COLO829 (cell line): ENCODE measurements at regions not wholly inside any gene's neighbourhood (a gene's known extent, or its start where the extent isn't known, plus 50 kb on each side); places are given as distances from the start of the nearest gene placed in this dataset.
A peak's percentile ranks its signal among the peaks of the same experiment; 100 is the strongest.

Experiments
- DNase-seq: peaks from one replicate; pipeline ENCODE4 v3.0.0; 2012; ENCODE audit warnings: low spot score

DNA sequence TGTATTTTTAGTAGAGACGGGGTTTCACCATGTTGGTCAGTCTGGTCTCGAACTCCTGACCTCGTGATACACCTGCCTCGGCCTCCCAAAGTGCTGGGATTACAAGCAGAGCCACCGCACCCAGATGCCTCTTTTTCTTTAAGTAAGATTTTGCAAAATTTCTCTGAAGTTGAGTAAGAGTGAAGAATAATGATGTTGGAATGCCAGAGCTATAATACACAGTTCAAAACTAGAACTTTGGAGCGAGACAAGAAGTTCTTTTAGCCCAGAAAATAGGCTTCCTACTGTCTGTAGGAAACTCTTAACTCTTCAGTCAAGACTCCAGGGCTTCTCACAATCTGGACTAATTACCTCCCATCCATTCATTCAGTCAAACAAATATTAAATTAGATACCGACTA, 51.4 kb downstream of the MARCHF4 start:
- DNase-seq, result no peak

DNA sequence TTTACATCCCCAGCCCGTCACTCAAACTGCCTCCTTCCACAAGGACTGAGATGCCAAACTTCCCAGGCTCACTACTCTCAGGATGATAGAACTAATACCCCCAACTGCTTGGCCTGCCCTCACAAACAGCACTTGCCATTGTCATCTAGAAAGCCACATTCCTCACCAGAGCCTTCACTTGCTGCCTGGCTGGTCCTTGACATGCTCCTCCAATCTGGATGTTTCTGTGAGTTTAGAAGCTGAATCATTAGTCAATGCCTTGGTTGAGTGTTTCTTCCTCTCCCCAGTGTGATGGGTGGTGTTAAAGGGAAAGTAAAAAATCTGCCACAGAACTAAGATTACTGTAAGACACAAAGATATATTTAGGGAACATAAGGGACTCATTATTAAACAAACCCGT, 52.5 kb downstream of the MARCHF4 start:
- DNase-seq, result no peak

DNA sequence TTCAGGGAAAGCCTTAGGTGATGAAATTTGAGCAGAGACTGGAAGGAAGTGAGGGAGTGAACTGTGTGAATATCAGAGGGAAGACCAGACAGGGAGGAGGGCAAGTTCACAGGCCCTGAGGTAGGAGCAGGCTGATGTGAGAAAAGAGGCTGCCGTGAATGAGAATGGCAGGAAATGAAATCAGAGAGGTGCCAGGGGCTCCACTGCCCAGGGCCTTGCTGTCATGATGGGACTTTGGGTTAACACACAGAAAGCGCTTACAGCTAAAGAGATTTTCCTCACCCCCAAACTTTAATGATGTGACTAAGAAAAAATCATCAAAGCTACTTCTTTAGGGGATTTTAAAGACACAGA, 53.8 kb downstream of the MARCHF4 start:
- DNase-seq, result no peak

DNA sequence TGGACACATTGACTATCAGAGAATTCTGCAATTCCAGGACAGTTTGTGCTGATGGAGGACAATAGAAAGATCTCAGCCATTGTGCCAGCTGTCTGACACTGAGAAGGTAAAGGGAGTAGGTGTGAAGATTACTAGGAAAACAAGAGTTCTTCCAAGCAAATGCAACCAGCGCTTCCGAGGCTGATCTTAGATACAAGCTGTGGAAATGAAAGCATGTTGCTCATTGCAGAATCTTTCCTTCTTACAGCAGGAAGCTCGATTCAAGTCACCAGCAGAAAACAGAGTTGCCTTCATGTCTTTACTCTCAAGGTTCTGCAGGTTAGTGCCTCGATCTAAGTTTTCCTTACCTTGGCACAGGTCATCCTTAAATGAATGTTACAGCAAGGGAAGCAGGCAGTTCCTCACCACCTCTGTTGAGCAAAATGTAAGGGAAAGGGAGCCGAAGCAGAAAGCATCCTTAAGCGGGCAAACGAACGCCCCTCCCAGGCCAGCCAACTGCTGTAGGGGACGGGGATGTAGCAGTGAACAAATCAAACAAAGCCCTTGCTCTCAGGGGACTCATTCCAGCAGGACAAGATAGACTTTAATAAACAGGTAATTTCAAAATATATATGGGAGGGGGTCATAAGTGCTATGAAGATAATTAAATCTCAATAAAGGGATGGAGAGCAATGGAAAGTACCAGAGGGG, 54.3 kb downstream of the MARCHF4 start:
- no peak for DNase-seq

DNA sequence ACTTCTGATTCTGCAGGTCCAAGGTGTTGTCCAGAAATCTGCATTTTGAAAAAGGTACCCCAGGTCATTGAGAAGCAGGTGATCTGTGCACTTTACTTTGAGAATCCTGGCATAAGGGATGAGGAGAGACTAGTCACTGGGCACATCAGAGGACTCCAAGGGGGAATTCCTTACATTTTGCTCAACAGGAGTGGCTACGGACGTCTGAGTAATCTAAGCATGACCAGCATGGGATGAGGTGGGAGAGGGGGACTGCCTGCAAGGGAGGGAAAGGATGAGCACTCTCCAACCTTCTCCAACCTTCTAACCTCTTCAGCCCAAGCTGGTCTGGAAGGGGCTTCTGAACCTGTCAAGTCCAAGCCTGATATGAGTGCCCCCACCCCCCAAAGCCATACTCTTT, 55.5 kb downstream of the MARCHF4 start:
- no peak for DNase-seq

DNA sequence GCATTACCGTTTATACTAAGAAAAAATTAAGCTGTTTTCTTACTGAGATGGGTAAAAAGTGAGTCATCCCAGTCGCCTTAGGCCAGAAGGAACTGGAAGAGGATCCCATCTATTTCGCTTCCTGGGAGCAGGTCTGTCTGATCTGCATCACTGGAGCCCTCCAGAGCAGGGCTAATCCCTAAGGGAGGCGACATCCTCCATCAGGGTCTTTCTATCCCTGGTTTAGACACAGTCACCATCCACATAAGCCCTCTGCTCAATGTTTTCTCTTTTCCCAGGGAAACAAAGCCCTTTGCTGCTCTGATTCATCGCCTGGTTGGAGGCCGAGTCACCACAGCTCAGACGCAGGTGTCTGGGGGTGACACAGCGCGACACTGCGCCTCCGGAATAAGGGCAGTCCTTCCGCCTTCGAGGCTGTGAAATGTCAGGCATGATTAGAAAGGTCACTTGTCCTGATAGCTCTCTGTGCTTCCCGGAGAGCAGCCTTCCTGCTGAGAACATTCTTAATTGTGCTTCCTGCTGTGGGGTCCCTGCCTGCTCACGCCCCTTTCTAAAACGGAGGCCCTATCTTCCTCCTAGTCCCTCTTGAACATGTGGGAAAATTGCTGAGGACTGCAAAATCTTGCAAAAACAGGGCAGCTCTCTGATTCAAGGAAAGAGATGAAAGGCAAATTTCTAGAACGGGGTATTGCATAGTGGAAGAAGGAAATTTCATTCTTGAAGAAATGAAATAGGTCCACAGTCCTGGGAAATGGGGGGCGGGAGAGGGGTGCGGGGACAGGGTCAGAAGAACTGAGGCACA, 56.3 kb downstream of the MARCHF4 start:
- peak; percentile 78 for DNase-seq

DNA sequence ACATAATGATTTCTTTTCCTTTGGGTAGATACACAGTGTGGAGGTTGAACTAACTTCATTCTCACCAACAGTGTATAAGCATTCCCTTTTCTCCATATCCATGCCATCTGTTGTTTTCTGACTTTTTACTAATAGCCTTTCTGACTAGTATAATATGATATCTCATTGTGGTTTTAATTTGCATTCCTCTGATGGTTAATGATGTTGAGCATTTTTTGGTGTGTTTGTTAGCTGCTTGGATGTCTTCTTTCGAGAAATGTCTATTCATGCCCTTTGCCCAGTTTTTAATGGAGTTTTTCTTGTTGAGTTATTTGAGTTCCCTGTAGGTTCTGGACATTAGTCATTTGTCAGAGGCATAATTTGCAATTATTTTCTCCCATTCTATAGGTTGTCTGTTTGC, 59.8 kb downstream of the MARCHF4 start:
- DNase-seq, result no peak

DNA sequence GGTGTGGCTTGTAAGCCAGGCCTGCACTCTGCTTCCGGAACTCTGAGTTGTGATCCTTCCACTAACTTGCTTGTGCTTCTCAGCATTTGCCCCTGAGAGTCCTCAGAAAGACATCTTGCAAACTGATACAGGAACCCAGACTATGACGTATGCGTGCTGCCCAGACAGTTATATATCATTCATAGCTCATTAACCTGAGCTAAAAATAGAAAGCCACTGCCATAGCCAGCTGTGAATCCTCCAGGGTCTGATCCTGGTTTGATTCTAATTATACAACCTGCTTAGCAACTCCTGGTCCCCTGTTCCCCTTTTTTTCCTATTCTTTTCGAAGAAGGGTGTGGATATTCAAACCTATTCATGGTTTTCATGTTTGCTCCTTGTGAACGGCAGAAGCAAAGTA, 63.7 kb downstream of the MARCHF4 start:
- no peak for DNase-seq

DNA sequence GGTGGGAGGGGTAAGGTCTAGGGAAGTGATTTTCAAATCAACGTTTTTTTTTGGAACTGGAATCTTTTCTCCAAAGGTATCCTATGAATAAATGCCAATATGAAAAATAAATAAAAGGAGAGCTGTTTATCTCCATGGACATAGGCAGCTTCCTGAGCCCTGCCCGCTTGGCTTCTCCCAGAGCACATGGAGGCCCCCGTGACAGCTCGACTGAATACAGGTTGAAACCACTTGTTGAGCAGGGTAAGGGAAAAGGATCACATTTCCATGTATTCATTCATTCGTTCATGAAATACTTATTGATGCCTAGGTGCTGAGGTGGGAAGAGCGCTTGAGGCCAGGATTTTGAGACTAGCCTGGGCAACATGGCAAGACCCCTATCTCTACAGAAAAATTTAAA, 64.8 kb downstream of the MARCHF4 start:
- no peak for DNase-seq

DNA sequence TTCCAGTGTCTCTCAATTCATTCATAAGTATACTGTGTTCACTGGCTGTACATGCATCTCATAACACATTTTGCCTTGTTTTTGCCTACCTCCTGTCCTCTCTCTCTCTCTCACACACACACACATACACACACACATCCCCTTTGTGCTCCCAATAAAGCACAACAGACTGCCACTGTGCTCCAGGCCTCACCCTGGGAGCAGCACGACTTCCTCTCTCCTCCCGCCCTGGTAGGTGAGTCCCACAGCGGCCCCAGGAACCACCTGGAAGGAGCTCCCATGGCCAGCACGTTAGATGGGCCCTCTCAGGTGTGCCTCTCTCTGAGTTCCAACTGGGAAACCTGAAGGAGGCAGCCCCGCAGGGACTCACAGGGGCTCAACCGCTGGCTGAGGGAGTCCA, 65.4 kb downstream of the MARCHF4 start:
- DNase-seq, result no peak

DNA sequence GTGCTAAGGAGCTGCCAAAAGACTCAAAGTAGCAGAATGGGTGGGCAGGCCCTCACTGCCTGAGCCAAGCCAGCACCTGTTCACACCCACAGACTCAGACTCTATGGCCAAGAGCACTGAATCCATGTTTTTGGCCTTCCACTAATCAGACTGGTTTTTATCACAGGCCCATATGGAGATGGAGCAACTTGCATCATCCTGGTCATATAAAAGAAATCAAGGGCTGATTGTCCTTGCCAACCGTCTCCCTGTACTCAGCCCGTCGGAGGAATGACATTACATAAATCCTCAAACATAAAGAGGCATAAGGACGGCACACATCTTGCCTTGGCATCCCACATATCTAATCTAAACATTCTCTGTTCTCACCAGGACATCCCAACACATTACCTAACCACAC, 66.7 kb downstream of the MARCHF4 start:
- no peak for DNase-seq

DNA sequence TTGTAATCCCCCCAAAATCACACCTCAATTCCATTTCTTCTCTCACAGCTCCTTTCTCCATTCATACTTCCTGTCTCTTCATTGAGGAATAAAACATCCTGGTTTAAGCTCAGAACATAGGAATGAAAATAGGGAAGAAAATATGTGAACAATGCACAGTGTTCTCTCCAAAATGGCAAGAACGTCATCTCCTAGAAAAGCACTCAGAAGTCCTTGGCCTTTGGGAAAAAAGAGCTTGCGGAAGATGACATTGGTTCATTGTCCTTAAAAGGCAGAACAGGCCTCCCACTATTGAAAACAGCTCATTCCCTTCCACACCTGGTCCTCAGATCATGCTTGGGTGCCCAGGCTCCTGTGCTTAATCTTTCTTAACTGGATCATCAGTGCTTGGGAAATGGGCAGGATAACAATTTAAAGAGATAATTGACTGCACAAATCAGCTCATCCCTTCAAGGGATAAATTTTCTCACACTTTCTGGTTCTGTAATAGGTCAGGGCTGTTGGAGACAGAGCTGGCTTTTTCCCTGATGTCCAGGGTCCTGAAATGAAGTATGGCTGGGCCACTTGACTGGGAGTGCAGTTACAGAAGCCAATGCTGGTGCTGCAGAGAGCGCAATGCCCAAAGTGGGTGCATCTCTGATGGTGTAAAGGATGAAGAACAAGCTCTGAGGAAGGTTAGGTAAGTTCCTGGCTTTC, 69.2 kb downstream of the MARCHF4 start:
- DNase-seq, result no peak

DNA sequence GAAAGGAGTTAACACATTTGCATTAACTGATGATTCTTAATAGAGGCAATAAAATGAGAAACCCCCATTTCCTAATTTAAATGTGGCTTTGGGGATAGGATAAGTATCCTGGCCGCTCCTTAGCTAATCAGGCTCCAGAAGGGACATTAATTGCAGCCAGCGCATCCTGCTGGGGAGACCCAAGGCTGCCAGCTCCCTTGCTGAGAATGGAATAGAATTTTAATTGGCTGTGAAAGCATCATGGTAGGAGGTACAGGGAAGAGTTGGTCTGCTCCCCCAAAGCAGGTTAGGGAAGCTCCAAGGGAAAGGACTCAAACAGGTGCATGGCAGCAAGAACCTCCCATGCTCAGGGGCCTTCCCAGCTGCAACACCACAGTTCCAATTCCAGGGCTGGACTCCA, 71.4 kb downstream of the MARCHF4 start:
- no peak for DNase-seq

DNA sequence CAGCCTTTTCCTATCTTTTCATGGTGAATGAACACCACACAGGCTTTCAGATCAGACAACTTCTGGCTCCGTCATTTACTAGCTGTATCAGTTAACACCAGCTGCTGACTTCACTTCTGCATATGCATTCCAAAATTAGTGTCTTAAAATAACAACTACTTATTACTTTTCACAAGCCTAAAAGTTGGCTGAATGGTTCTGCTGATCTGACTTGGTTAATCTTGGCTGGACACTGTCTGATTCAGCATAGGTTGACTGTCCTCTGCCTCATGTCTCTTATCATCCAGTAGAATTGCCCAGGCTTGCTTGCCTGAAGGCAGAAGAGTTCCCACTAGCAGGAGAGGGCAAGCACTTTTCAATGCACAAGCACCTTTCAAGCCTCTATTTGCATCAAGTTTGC, 72.7 kb downstream of the MARCHF4 start:
- DNase-seq, result no peak

DNA sequence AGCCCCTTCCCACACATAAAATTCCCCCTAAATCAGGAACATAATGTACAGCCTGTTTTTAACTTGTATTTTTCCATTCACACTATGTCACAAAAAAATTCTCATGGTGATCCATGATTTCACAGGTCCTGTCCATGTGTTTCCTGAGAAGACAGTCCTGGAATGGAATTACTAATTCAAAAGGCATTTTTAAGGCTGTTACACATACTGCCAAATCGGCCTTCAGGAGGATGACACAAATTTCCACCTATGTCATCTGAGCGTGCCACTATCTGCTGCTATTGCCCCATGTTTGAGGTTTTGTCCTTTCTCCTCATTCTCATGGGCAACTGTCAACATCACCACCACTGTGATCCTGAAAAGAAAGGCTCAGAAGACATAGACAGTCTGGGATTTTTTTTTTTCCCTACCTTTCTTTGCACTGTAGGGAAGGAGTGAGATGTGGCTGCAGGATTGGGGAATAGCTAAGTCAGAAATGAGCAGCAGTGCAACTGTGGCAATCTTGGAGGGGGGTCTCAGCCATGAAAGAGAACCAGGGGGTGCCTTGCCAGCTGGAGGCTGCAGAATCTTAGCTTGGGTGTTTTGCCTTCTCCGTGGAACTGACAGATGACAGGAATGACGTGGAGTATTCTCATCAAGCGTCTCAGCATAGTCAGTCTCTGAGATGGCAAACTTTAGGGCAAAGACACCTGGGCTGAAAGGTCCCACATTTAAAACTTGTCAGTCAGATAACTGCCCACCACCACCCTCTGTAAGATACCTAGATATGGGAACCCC, 73.4 kb downstream of the MARCHF4 start:
- DNase-seq, result no peak

DNA sequence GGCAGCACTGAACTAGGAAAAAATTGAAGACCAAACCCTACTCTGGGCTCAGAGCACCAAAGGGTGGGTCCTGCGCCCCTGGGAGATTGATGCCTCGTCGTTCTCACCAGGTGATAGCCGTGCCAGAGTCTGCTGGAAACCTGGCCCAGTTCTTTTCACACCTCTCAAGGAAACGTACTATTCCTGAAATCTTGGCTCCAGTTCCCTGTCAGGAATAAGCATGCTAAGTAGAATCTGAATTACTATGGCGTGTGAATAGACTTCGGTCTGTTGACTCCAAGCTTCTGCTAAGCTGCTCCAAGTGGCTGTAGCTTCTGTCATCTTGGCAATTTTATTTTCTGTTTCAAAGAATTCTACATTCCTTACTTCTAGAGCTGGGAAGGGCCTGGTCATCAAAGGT, 75.4 kb downstream of the MARCHF4 start:
- DNase-seq, result no peak

DNA sequence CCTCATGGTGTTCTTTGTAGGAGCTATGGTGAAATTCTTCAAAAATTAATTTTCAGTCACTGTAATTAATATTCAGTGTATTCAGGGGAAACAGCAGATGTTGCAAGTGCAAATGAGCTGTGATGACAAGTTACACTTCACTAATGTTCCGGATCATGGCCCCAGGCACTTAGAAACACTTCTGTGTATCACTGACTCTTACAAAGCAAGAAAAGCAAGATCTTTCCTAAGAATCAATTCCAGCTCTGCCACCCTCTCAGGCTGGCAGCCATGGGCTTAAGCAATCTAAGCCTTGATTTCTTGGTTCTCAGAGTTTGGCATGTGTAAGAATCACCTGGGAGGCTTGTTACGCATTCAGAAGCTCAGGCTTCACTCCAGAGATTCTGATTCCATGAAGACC, 78.0 kb downstream of the MARCHF4 start:
- no peak for DNase-seq

DNA sequence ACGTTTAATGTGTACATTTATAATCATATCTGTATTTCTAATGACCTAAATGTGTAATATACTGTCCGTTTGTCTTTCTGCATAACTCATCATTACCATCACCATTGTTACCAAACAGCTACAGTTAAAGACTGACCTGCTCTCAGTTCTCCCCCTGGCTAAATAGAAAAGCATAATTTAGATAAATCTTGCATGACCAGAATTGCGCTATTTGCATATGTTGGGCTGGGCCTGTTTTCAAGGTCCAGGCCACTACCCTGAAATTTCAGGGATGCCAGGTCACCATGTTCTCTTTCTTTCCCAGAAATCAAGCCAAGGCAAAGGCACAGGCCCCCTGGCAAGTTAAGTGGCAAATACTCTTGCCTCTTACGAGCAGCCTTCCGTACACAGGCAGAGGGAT, 78.4 kb downstream of the MARCHF4 start:
- DNase-seq, result no peak

DNA sequence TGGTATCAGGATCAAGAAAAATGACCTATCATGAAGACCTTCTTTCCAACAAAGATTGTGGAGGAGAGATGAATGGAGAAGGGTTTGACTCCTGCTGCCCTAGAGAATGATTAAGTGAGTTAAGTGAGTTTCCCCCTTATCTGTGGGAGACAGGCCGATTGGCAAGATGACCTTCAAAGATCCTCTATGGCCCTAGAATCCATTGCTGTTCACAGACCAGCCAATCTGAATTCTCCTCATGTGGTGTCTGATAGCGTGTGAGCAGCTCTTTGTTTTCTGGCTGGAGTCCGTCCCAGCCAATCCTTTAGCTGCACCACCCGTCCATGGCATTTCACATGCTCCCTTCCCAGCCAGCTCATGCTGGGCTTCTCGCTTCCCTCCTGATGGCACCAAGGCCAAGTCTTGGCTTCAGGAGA, 79.4 kb downstream of the MARCHF4 start:
- peak; percentile 20 for DNase-seq

DNA sequence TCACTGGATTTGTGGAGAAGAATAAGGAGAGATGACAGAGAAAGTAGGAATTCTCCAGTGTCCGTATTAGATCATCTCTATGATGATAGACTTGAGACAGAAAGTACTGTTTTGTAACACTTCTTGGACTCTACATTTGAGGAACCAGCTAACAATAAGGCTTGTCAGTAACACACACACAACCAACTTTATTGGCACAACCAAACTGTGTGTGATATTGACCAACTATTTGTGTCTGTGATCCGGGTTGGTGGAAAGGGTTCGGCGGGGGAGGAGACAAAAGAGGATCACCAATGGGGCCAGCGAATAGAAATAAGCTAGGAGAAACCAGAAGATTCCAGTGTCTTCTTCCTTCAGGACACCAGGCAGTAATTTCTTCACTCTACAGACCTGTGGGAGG, 79.8 kb downstream of the MARCHF4 start:
- DNase-seq, result no peak

DNA sequence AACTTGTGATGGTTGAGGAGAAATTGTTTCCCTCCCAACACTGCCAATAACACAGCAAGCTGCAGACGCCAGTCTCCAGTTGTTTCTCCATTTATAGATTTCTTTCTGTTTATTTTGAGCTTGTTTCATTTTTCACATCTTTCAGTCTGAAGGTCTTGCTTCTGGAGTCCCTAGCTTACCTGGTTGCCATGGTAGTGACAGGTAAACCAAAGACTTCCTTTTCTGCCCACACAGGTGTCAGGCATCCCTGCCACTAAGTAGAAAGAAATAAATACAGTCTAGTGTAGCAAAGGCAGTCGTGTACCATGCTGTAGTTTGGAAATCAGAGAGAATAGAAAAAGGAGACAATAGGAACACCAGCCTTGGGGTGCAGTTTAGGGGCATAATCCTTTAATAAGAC, 82.8 kb downstream of the MARCHF4 start:
- DNase-seq, result no peak

DNA sequence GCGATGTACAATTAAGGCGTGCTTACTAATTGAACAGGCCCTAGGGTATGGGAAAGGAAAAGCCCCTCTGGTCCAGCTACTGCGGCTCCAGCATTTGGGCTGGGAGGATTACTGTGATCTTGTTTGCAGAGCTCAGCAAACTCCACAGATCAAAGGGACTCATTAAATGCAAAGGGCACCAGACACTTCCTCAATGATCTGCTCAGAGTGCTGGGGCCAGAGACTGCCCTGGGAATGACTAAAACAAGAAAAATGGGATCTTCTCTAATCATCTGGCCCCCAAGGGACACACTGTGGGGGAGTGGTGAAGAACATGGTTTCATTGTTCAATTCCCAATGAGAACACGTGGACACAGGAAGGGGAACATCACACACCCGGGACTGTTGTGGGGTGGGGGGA, 85.0 kb downstream of the MARCHF4 start:
- DNase-seq, result peak; percentile 77
